Endothelial cell of umbilical vein (primary cell): ENCODE measurements at regions not wholly inside any gene's neighbourhood (a gene's known extent, or its start where the extent isn't known, plus 50 kb on each side); places are given as distances from the start of the nearest gene placed in this dataset.

Source experiments
- BruUV-seq: library from RNA; stranded (reverse); fragments of 400-500 nt; replicated peaks from 2 replicates; lab custom pipeline; 2021; lab: Mats Ljungman, UMichigan
- CTCF ChIA-PET: fragments of 300-600, 350-600 bp; sonication (Branson Sonifier 250); formaldehyde crosslinking; loops from one replicate; lab custom pipeline; 2021; ENCODE audit warnings: antibody characterized with exemption, inconsistent platforms; lab: Charles Lee
- POLR2A ChIA-PET: fragments of 300-600, 350-600 bp; sonication (Branson Sonifier 250); formaldehyde crosslinking; loops from one replicate; lab custom pipeline; 2021; ENCODE audit warnings: antibody characterized with exemption, inconsistent platforms; lab: Charles Lee
- DNase-seq: peaks from one replicate; pipeline ENCODE4 v3.0.0-alpha.2; 2011; ENCODE audit warnings: low read depth, low spot score
- FAIRE-seq: peaks from 2 replicates; lab custom pipeline; 2011; peaks lifted over from hg19 to GRCh38; lab: Jason Lieb, UNC
- H2AFZ ChIP-seq: 2 replicates; pipeline ENCODE4 v1.6.0; 2012; ENCODE audit warnings: low read depth, low read length, control low read depth, inconsistent platforms
- H3K27ac ChIP-seq: 2 replicates; pipeline ENCODE4 v1.5.1; 2011; ENCODE audit warnings: low read depth, mild to moderate bottlenecking, control low read depth, low read length, moderate library complexity; ENCODE audit not compliant: insufficient read depth
- H3K27me3 ChIP-seq, 2 experiments: 2 replicates each; pipeline versions ENCODE4 v1.6.0 to v1.6.1; 2011; ENCODE audit warnings: low read length in 2 of 2, mixed read lengths in 1 of 2; ENCODE audit not compliant: control insufficient read depth in 2 of 2, insufficient read depth in 2 of 2
- H3K36me3 ChIP-seq, 2 experiments: 2 replicates in 1 of 2; 3 replicates in 1 of 2; pipeline ENCODE4 v1.5.1; 2011; ENCODE audit warnings: low read length in 2 of 2, mild to moderate bottlenecking in 1 of 2, moderate library complexity in 1 of 2; ENCODE audit not compliant: control insufficient read depth in 2 of 2, insufficient read depth in 2 of 2; ENCODE audit errors: extremely low read depth in 1 of 2
- H3K4me1 ChIP-seq: 3 replicates; pipeline ENCODE4 v1.5.1; 2011; ENCODE audit warnings: mild to moderate bottlenecking, low read length; ENCODE audit not compliant: control insufficient read depth, insufficient read depth; ENCODE audit errors: extremely low read depth
- H3K4me2 ChIP-seq: 2 replicates; pipeline ENCODE4 v1.6.1; 2011; ENCODE audit warnings: low read length, control low read depth, mixed read lengths; ENCODE audit not compliant: insufficient read depth
- H3K4me3 ChIP-seq, 3 experiments: fragments of 200-600 bp in 1 of 3; sonication (generic), shearing (Covaris generic) in 1 of 3; replicated peaks in 1 of 3; 2 replicates each; pipeline ENCODE4 v1.5.1; 2011 to 2016; ENCODE audit warnings: control low read depth in 3 of 3, low read length in 3 of 3, mild to moderate bottlenecking in 2 of 3, inconsistent platforms in 1 of 3, low read depth in 1 of 3, moderate library complexity in 1 of 3; ENCODE audit not compliant: insufficient read depth in 1 of 3
- H3K79me2 ChIP-seq: 2 replicates; pipeline ENCODE4 v1.6.0; 2012; ENCODE audit warnings: low read length, inconsistent platforms; ENCODE audit not compliant: control insufficient read depth, insufficient read depth
- H3K9ac ChIP-seq: replicated peaks from 2 replicates; pipeline ENCODE3; 2011; ENCODE audit warnings: low read length, control low read depth; ENCODE audit not compliant: insufficient read depth; ENCODE audit errors: extremely low read depth
- H3K9me1 ChIP-seq: replicated peaks from 3 replicates; pipeline ENCODE4 v1.6.0; 2011; ENCODE audit warnings: mild to moderate bottlenecking, low read length; ENCODE audit not compliant: control insufficient read depth, insufficient read depth; ENCODE audit errors: extremely low read depth
- H3K9me3 ChIP-seq: replicated peaks from 2 replicates; pipeline ENCODE4 v1.5.1; 2012; ENCODE audit warnings: low read length, inconsistent platforms; ENCODE audit not compliant: control insufficient read depth, insufficient read depth
- H4K20me1 ChIP-seq: replicated peaks from 2 replicates; pipeline ENCODE3; 2011; ENCODE audit warnings: mild to moderate bottlenecking, low read length; ENCODE audit not compliant: control insufficient read depth, insufficient read depth; ENCODE audit errors: extremely low read depth
- CTCF ChIP-seq, 2 donors: IDR thresholded peaks; 1 replicate in 1 of 2; 2 replicates in 1 of 2; pipeline ENCODE4 v1.5.1; 2011; ENCODE audit warnings: low read length in 2 of 2, mild to moderate bottlenecking in 2 of 2, moderate library complexity in 2 of 2, control low read depth in 1 of 2, inconsistent platforms in 1 of 2, low read depth in 1 of 2; ENCODE audit not compliant: insufficient read depth in 1 of 2; ENCODE audit errors: extremely low read depth in 1 of 2
- EZH2 ChIP-seq: IDR thresholded peaks from 2 replicates; pipeline ENCODE4 v1.6.1; 2012; ENCODE audit warnings: borderline replicate concordance, low read depth, mild to moderate bottlenecking, moderate library complexity, low read length, inconsistent platforms; ENCODE audit not compliant: severe bottlenecking
- FOS ChIP-seq: IDR thresholded peaks from 2 replicates; pipeline ENCODE4 v1.6.1; 2011; ENCODE audit warnings: mild to moderate bottlenecking, low read length, moderate library complexity, borderline replicate concordance; ENCODE audit not compliant: insufficient read depth
- GATA2 ChIP-seq: IDR thresholded peaks from 2 replicates; pipeline ENCODE4 v1.7.0; 2011; ENCODE audit warnings: low read depth, mild to moderate bottlenecking, moderate library complexity, mixed read lengths, low read length; ENCODE audit not compliant: insufficient read length, insufficient read depth
- JUN ChIP-seq: IDR thresholded peaks from 2 replicates; pipeline ENCODE4 v1.6.1; 2011; ENCODE audit warnings: borderline replicate concordance, low read depth; ENCODE audit not compliant: insufficient read length, insufficient read depth
- MAX ChIP-seq: IDR thresholded peaks from 2 replicates; pipeline ENCODE4 v1.6.1; 2011; ENCODE audit not compliant: insufficient read depth, insufficient read length
- MYC ChIP-seq: IDR thresholded peaks from one replicate; pipeline ENCODE4 v1.6.1; 2011; ENCODE audit warnings: mild to moderate bottlenecking, low read depth, low read length
- POLR2A ChIP-seq: IDR thresholded peaks from 2 replicates; pipeline ENCODE4 v1.6.1; 2012; ENCODE audit warnings: low read depth, mild to moderate bottlenecking, control low read depth, low read length
- POLR2AphosphoS5 ChIP-seq: IDR thresholded peaks from 2 replicates; pipeline ENCODE4 v1.6.1; 2012; ENCODE audit warnings: low read depth, mild to moderate bottlenecking, control low read depth, low read length, moderate library complexity; ENCODE audit not compliant: insufficient read depth
- dilution Hi-C: fragments of 300-500 bp; cut with MboI; formaldehyde crosslinking; loops from one replicate; pipeline ENCODE4 v1.15.0; 2019; ENCODE audit warnings: low sequenced_read_pairs; ENCODE audit not compliant: extremely low pct_ligation_motif_present
- intact Hi-C: fragments of 100-400 bp; cut with micrococcal nuclease; formaldehyde crosslinking; loops from one replicate; pipeline ENCODE4 v1.10.0; 2022

- no peaks in the 10 kb centered on the region for H3K27me3 ChIP-seq
- DNase-seq = no peak
- POLR2A ChIA-PET = no interaction called here
- H3K9me1 ChIP-seq = no peaks in the 10 kb centered on the region
- no peak for TF ChIP-seq MAX
- no peak for TF ChIP-seq JUN
- no peak for TF ChIP-seq GATA2
- no peak for TF ChIP-seq EZH2
- no peak for TF ChIP-seq FOS
- no peak for TF ChIP-seq CTCF (IDR thresholded peaks at IDR 0.05; ENCODE audit: extremely low read depth in 1 of 2, insufficient read depth in 1 of 2, low read depth in 1 of 2, low read length in 2 of 2)
- TF ChIP-seq POLR2A = no peak
- TF ChIP-seq MYC = no peak
- no peak for TF ChIP-seq POLR2AphosphoS5
- no peaks in the 10 kb centered on the region for H3K79me2 ChIP-seq
- dilution Hi-C loops = no loop called here
- H3K9me3 ChIP-seq = no peaks in the 10 kb centered on the region
- H2AFZ ChIP-seq = no peak overlapping the region
- intact Hi-C loops = no loop called here
- no peak overlapping the region for H3K4me3 ChIP-seq
- BruUV-seq = no TSS peak
- H4K20me1 ChIP-seq = no peaks in the 10 kb centered on the region
- no peak overlapping the region for H3K4me2 ChIP-seq
- no peaks in the 10 kb centered on the region for H3K36me3 ChIP-seq
- no peak overlapping the region for H3K9ac ChIP-seq
- no peak for FAIRE-seq
- CTCF ChIA-PET = no interaction called here
- H3K27ac ChIP-seq = no peak overlapping the region
- no peaks in the 10 kb centered on the region for H3K4me1 ChIP-seq
These were observed 345.8 kb upstream of the ZEB2 start for GRCh38 chr2:144865670-144866069.
